Endodermal cell (in vitro differentiated cells): ENCODE measurements at regions not wholly inside any gene's neighbourhood (a gene's known extent, or its start where the extent isn't known, plus 50 kb on each side); places are given as distances from the start of the nearest gene placed in this dataset.

Experiments used
- DNase-seq: peaks from one replicate; pipeline ENCODE4 v3.0.0-alpha.2; 2017
- H3K27ac ChIP-seq: 2 replicates; pipeline ENCODE4 v1.5.1; 2013; ENCODE audit warnings: mild to moderate bottlenecking, low read depth, low read length, moderate library complexity
- H3K27me3 ChIP-seq: 2 replicates; pipeline ENCODE4 v1.6.1; 2013; ENCODE audit warnings: mild to moderate bottlenecking, low read length, moderate library complexity; ENCODE audit not compliant: insufficient read depth, control insufficient read depth, poor library complexity, severe bottlenecking
- H3K36me3 ChIP-seq: 2 replicates; pipeline ENCODE4 v1.7.0; 2013; ENCODE audit warnings: mild to moderate bottlenecking, low read length, moderate library complexity; ENCODE audit not compliant: control insufficient read depth, insufficient read depth
- H3K4me1 ChIP-seq: one replicate; pipeline ENCODE4 v1.7.0; 2013; ENCODE audit warnings: low read length; ENCODE audit not compliant: control insufficient read depth, insufficient read depth
- H3K4me3 ChIP-seq: 2 replicates; pipeline ENCODE4 v1.5.1; 2013; ENCODE audit warnings: mild to moderate bottlenecking, low read length, moderate library complexity
- H3K9ac ChIP-seq: 2 replicates; pipeline ENCODE4 v1.6.1; 2013; ENCODE audit warnings: mild to moderate bottlenecking, low read length, moderate library complexity; ENCODE audit not compliant: poor library complexity, severe bottlenecking; ENCODE audit errors: extremely low read depth
- H3K9me3 ChIP-seq: 2 replicates; pipeline ENCODE4 v1.6.1; 2013; ENCODE audit warnings: mild to moderate bottlenecking, low read length, moderate library complexity; ENCODE audit not compliant: control insufficient read depth
- H3K27ac Mint-ChIP-seq: 2 replicates; pipeline ENCODE4 v1.8.0; 2020; ENCODE audit warnings: mixed read lengths
- H3K27me3 Mint-ChIP-seq: 2 replicates; pipeline ENCODE4 v1.8.0; 2021; ENCODE audit warnings: mild to moderate bottlenecking, mixed read lengths; ENCODE audit not compliant: insufficient read depth
- H3K36me3 Mint-ChIP-seq: 2 replicates; pipeline ENCODE4 v1.8.0; 2020; ENCODE audit warnings: low read depth, mixed read lengths
- H3K4me1 Mint-ChIP-seq: 2 replicates; pipeline ENCODE4 v1.8.0; 2020; ENCODE audit warnings: mixed read lengths
- H3K4me3 Mint-ChIP-seq: 2 replicates; pipeline ENCODE4 v1.8.0; 2020; ENCODE audit warnings: mild to moderate bottlenecking, moderate library complexity, mixed read lengths
- H3K9me3 Mint-ChIP-seq: 2 replicates; pipeline ENCODE4 v1.8.0; 2020; ENCODE audit warnings: mild to moderate bottlenecking, mixed read lengths
- CTCF ChIP-seq: fragments of 200-600 bp; sonication (generic); conservative IDR thresholded peaks from 2 replicates; pipeline ENCODE4 v1.5.0; 2021; ENCODE audit warnings: antibody characterized with exemption, mild to moderate bottlenecking
- WGBS, 2 experiments: methylation state at CpG; one replicate each; pipeline versions ENCODE4 v1.1.5 to v1.1.7; 2013; ENCODE audit warnings: missing lambda C conversion rate in 2 of 2, mixed read lengths in 1 of 2; ENCODE audit not compliant: insufficient coverage in 1 of 2, insufficient read length in 1 of 2; 5-methylcytosine and 5-hydroxymethylcytosine counted together

- Mint-ChIP-seq H3K4me3 (no peak overlapping the region), H3K4me1 (peaks cover 27% of the 10 kb centered on the region), H3K9me3 (no peaks in the 10 kb centered on the region), H3K27ac (no peak overlapping the region), H3K36me3 (no peaks in the 10 kb centered on the region), H3K27me3 (no peaks in the 10 kb centered on the region)
- Histone ChIP-seq H3K9ac (no peak overlapping the region), H3K9me3 (no peaks in the 10 kb centered on the region), H3K27ac (no peak overlapping the region), H3K4me1 (no peaks in the 10 kb centered on the region), H3K36me3 (no peaks in the 10 kb centered on the region), H3K4me3 (no peak overlapping the region), H3K27me3 (no peaks in the 10 kb centered on the region)
- 76 to 83% methylated on average over 2 of the region's 2 CpGs for WGBS, 2 experiments
- no peak for TF ChIP-seq CTCF
- DNase-seq: no peak
Measured at GRCh38 chr1:83764209-83764608, 234.7 kb downstream of the TTLL7 start.

DNA sequence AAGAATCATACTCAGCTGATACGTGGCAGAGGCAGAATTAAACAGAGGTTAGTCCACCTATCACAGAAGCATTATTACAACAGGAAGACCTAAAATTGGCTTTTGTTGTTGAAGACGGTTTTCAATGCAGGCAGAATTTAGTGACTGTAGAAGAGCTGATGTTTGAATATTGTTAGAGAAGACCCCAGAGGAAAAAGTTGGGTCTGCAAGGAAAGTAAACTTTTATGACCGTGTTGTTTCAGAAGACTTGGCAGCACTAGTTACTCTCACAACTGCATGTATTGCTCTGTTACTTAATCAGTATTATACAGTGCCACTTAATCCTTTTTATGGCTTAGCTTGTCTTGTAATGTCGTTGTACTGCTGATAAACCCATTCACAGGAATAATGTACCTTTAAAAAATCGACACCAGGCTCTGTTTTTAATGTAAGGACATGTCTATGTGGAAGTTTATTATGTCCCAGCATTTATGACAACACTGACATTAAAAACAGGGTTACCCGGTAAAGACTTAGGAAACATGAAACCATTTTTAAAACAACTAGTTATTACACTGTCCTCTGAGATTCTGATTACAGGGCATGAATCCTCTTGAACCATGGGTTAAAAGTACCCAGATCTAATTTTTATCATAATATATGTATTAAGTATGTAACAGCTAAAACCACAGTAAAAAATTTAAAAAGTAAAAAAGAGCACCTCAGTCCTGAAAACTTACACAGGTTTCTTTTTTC, 235.4 kb downstream of the TTLL7 start:
- Histone ChIP-seq H3K36me3 (no peaks in the 10 kb centered on the region), H3K9ac (no peak overlapping the region), H3K27ac (no peak overlapping the region), H3K4me1 (no peaks in the 10 kb centered on the region), H3K27me3 (no peaks in the 10 kb centered on the region), H3K9me3 (no peaks in the 10 kb centered on the region), H3K4me3 (no peak overlapping the region)
- H3K4me3 Mint-ChIP-seq: no peak overlapping the region
- no peak for TF ChIP-seq CTCF
- WGBS, 2 experiments: 78 to 88% methylated on average over 1 to 6 of the region's 6 CpGs
- H3K27ac Mint-ChIP-seq: no peak overlapping the region
- H3K36me3 Mint-ChIP-seq: no peaks in the 10 kb centered on the region
- H3K27me3 Mint-ChIP-seq: no peaks in the 10 kb centered on the region
- H3K9me3 Mint-ChIP-seq: no peaks in the 10 kb centered on the region
- peaks cover 27% of the 10 kb centered on the region for H3K4me1 Mint-ChIP-seq
- no peak for DNase-seq

- no peaks in the 10 kb centered on the region for H3K36me3 Mint-ChIP-seq
- H3K27ac Mint-ChIP-seq: no peak overlapping the region
- Histone ChIP-seq H3K4me1 (no peaks in the 10 kb centered on the region), H3K9ac (no peak overlapping the region), H3K36me3 (no peaks in the 10 kb centered on the region), H3K27ac (no peak overlapping the region), H3K9me3 (no peaks in the 10 kb centered on the region), H3K27me3 (no peaks in the 10 kb centered on the region), H3K4me3 (no peak overlapping the region)
- 95 to 96% methylated on average over 4 to 5 of the region's 5 CpGs for WGBS, 2 experiments
- H3K4me1 Mint-ChIP-seq: peaks cover 27% of the 10 kb centered on the region
- H3K27me3 Mint-ChIP-seq: peaks cover 2% of the 10 kb centered on the region
- TF ChIP-seq CTCF: no peak
- DNase-seq: no peak
- H3K9me3 Mint-ChIP-seq: no peaks in the 10 kb centered on the region
- H3K4me3 Mint-ChIP-seq: no peak overlapping the region
Measured at GRCh38 chr1:83762416-83762815, 236.5 kb downstream of the TTLL7 start.
